ENCODE measurements at regions not wholly inside any gene's neighbourhood (a gene's known extent, or its start where the extent isn't known, plus 50 kb on each side); places are given as distances from the start of the nearest gene placed in this dataset.

DNA sequence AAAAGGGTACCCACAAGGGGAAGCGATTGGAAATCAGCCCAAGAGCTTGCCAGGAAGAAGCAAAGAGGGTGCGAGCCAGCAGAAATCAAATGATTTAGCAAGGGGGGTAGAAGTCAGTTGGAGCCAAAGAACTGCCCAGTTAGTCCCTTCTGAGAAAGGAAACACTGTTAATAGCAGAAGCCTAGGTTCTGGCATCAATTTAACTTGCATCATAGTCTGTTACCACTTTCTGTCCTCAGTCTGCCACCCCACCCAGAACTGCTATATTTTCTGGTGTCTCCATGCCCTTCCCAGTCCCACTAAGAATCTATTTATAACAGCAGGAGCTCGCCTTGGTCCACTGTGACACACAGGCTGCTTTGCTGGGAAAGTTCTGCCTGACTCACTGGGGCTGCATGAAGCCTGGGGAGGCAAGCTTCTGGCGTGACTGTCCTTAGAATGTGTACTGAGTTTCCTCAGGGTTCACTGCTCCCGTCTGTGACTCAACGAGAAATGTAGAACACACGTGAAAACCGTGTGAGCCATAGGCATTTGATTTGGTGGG, 157.8 kb upstream of the TTC29 start:
- H3K79me2 ChIP-seq, result no peaks in the 10 kb centered on the region
- peak; percentile 66 for DNase-seq (ENCODE audit: low spot score)
- no peaks in the 10 kb centered on the region for H3K9me3 ChIP-seq (ENCODE audit: low read depth)
- H3K36me3 ChIP-seq (replicated peaks; ENCODE audit: insufficient read depth, low read depth), result no peaks in the 10 kb centered on the region
- no peaks in the 10 kb centered on the region for H3K9me2 ChIP-seq (replicated peaks; ENCODE audit: insufficient read depth)
- no peaks in the 10 kb centered on the region for H3K4me1 ChIP-seq (ENCODE audit: insufficient read depth)
- H3K4me2 ChIP-seq, result no peak overlapping the region
- H3K27ac ChIP-seq, result peak overlapping the region; percentile 67
- no peaks in the 10 kb centered on the region for H3K27me3 ChIP-seq
- H3K4me3 ChIP-seq, result no peak overlapping the region
- H4K20me1 ChIP-seq (ENCODE audit: insufficient read depth, poor library complexity, severe bottlenecking), result no peaks in the 10 kb centered on the region
- H2AFZ ChIP-seq, result no peak overlapping the region
- TF ChIP-seq EZH2phosphoT487 (IDR thresholded peaks at IDR 0.05; ENCODE audit: low read depth, severe bottlenecking, unreplicated experiment) (no peak), EZH2 (IDR thresholded peaks at IDR 0.05; ENCODE audit: borderline replicate concordance) (no peak)
- TF ChIP-seq, protein P1, sequence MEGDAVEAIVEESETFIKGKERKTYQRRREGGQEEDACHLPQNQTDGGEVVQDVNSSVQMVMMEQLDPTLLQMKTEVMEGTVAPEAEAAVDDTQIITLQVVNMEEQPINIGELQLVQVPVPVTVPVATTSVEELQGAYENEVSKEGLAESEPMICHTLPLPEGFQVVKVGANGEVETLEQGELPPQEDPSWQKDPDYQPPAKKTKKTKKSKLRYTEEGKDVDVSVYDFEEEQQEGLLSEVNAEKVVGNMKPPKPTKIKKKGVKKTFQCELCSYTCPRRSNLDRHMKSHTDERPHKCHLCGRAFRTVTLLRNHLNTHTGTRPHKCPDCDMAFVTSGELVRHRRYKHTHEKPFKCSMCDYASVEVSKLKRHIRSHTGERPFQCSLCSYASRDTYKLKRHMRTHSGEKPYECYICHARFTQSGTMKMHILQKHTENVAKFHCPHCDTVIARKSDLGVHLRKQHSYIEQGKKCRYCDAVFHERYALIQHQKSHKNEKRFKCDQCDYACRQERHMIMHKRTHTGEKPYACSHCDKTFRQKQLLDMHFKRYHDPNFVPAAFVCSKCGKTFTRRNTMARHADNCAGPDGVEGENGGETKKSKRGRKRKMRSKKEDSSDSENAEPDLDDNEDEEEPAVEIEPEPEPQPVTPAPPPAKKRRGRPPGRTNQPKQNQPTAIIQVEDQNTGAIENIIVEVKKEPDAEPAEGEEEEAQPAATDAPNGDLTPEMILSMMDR (IDR thresholded peaks at IDR 0.05; ENCODE audit: poor library complexity), result no peak
- WGBS (ENCODE audit: low lambda C conversion rate, missing lambda C conversion rate), result 52% methylated on average over 8 of the region's 8 CpGs

DNA sequence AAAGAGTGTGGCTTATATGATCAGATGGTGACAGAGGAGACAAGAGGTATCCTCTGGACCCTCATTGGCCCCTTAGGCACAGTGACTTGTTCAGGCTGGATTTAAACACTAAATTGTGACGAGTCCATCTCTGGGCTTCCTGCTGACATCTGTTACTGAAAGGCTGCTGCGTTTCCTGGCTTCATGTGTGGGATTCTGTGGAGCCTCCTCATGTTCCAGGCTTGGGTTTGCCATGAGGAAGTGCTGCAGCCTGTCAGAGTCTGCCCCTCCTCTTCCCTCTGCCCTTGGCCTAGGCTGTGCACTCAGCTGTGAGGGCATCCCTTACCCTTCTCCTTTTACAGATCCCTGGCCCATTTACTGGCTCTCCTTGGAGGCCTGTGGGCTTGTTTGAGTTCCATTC, 159.1 kb upstream of the TTC29 start:
- no peak overlapping the region for H3K27ac ChIP-seq
- H3K79me2 ChIP-seq, result no peaks in the 10 kb centered on the region
- DNase-seq (ENCODE audit: low spot score), result no peak
- H3K27me3 ChIP-seq, result no peaks in the 10 kb centered on the region
- H3K4me3 ChIP-seq, result no peak overlapping the region
- H3K36me3 ChIP-seq (replicated peaks; ENCODE audit: insufficient read depth, low read depth), result no peaks in the 10 kb centered on the region
- no peaks in the 10 kb centered on the region for H3K9me2 ChIP-seq (replicated peaks; ENCODE audit: insufficient read depth)
- WGBS (ENCODE audit: low lambda C conversion rate, missing lambda C conversion rate), result 87% methylated on average over 2 of the region's 2 CpGs
- no peaks in the 10 kb centered on the region for H4K20me1 ChIP-seq (ENCODE audit: insufficient read depth, poor library complexity, severe bottlenecking)
- TF ChIP-seq EZH2 (IDR thresholded peaks at IDR 0.05; ENCODE audit: borderline replicate concordance) (no peak), EZH2phosphoT487 (IDR thresholded peaks at IDR 0.05; ENCODE audit: low read depth, severe bottlenecking, unreplicated experiment) (no peak)
- TF ChIP-seq, protein P1 (IDR thresholded peaks at IDR 0.05; ENCODE audit: poor library complexity), result no peak
- no peak overlapping the region for H2AFZ ChIP-seq
- no peak overlapping the region for H3K4me2 ChIP-seq
- no peaks in the 10 kb centered on the region for H3K4me1 ChIP-seq (ENCODE audit: insufficient read depth)
- H3K9me3 ChIP-seq (ENCODE audit: low read depth), result no peaks in the 10 kb centered on the region

DNA sequence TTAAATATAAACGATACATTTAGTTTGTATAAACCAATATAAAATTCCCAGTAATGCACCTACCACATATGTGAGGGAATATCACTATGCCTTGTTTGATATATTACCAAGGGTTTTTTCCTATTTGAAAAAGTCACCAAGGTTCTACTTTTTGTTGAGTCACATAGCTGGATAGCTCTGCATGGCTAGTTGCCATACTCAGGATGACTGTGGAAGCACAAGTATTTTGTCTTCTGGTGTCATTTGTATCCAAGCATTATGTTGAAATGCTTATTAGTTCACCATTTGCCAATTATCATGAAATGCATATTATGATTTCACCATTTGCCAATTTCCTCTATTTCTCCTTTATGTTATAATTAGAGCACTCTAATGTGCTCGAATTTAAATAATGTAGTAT, 162.7 kb upstream of the TTC29 start:
- Histone ChIP-seq H3K9me3 (ENCODE audit: low read depth) (no peaks in the 10 kb centered on the region), H2AFZ (no peak overlapping the region), H3K4me1 (ENCODE audit: insufficient read depth) (no peaks in the 10 kb centered on the region), H3K79me2 (no peaks in the 10 kb centered on the region), H3K4me2 (no peak overlapping the region), H3K36me3 (replicated peaks; ENCODE audit: insufficient read depth, low read depth) (no peaks in the 10 kb centered on the region), H3K27ac (no peak overlapping the region), H3K27me3 (no peaks in the 10 kb centered on the region), H3K4me3 (no peak overlapping the region), H3K9me2 (replicated peaks; ENCODE audit: insufficient read depth) (no peaks in the 10 kb centered on the region), H4K20me1 (ENCODE audit: insufficient read depth, poor library complexity, severe bottlenecking) (no peaks in the 10 kb centered on the region)
- WGBS (ENCODE audit: low lambda C conversion rate, missing lambda C conversion rate), result 91% methylated on average over 2 of the region's 2 CpGs
- TF ChIP-seq EZH2phosphoT487 (IDR thresholded peaks at IDR 0.05; ENCODE audit: low read depth, severe bottlenecking, unreplicated experiment) (no peak), EZH2 (IDR thresholded peaks at IDR 0.05; ENCODE audit: borderline replicate concordance) (no peak)
- TF ChIP-seq, protein P1 (IDR thresholded peaks at IDR 0.05; ENCODE audit: poor library complexity), result no peak
- no peak for DNase-seq (ENCODE audit: low spot score)

- Histone ChIP-seq H3K27me3 (no peaks in the 10 kb centered on the region), H3K4me2 (no peak overlapping the region), H3K27ac (no peak overlapping the region), H3K79me2 (no peaks in the 10 kb centered on the region), H3K9me2 (replicated peaks; ENCODE audit: insufficient read depth) (no peaks in the 10 kb centered on the region), H4K20me1 (ENCODE audit: insufficient read depth, poor library complexity, severe bottlenecking) (no peaks in the 10 kb centered on the region), H3K4me1 (ENCODE audit: insufficient read depth) (no peaks in the 10 kb centered on the region), H2AFZ (no peak overlapping the region), H3K36me3 (replicated peaks; ENCODE audit: insufficient read depth, low read depth) (no peaks in the 10 kb centered on the region), H3K9me3 (ENCODE audit: low read depth) (no peaks in the 10 kb centered on the region), H3K4me3 (no peak overlapping the region)
- WGBS (ENCODE audit: low lambda C conversion rate, missing lambda C conversion rate), result 89% methylated on average over 1 of the region's 1 CpG
- no peak for DNase-seq (ENCODE audit: low spot score)
- TF ChIP-seq EZH2phosphoT487 (IDR thresholded peaks at IDR 0.05; ENCODE audit: low read depth, severe bottlenecking, unreplicated experiment) (no peak), EZH2 (IDR thresholded peaks at IDR 0.05; ENCODE audit: borderline replicate concordance) (no peak)
- TF ChIP-seq, protein P1 (IDR thresholded peaks at IDR 0.05; ENCODE audit: poor library complexity), result no peak
Measured at GRCh38 chr4:147109800-147110199, 164.1 kb upstream of the TTC29 start.
